ENCODE measurements at regions not wholly inside any gene's neighbourhood (a gene's known extent, or its start where the extent isn't known, plus 50 kb on each side); places are given as distances from the start of the nearest gene placed in this dataset.
A peak's percentile ranks its signal among the peaks of the same experiment; 100 is the strongest.

DNA sequence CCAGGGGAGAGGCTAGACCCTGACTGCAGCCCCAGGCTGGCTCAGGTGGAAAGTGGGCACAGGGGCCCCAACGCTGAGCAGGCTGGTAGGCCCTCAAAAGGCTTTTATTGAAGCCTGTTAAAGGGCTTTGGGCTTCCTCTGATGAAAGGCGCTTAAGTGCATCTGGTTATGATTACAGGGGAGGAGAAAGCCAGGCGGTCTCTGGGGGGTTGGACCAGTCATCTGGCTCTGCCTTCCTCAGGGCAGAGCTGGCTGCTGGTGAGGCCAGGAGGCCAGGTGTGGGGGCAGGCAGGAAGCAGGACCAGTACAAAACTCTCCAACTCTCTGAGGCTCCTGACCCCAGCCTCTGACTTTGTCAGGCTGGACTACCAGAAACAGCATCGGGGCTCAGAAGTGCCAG lies 68.8 kb upstream of the BCOR start:
- ChIA-PET POLR2A (no interaction called here), CTCF (no interaction called here)
- peaks cover 15% of the 10 kb centered on the region for H3K4me1 ChIP-seq (ENCODE audit: control insufficient read depth, extremely low read depth, insufficient read depth, low read length)
- TF ChIP-seq EZH2 (IDR thresholded peaks at IDR 0.05; ENCODE audit: borderline replicate concordance, low read depth, low read length, severe bottlenecking) (no peak), FOS (IDR thresholded peaks at IDR 0.05; ENCODE audit: borderline replicate concordance, insufficient read depth, low read length) (no peak), GATA2 (IDR thresholded peaks at IDR 0.05; ENCODE audit: insufficient read depth, insufficient read length, low read depth, low read length) (no peak), JUN (IDR thresholded peaks at IDR 0.05; ENCODE audit: borderline replicate concordance, insufficient read depth, insufficient read length, low read depth) (no peak), POLR2AphosphoS5 (IDR thresholded peaks at IDR 0.05; ENCODE audit: insufficient read depth, low read depth, low read length) (no peak), POLR2A (IDR thresholded peaks at IDR 0.05; ENCODE audit: low read depth, low read length) (no peak), MYC (IDR thresholded peaks at IDR 0.05; ENCODE audit: low read depth, low read length) (no peak)
- TF ChIP-seq, protein P1, sequence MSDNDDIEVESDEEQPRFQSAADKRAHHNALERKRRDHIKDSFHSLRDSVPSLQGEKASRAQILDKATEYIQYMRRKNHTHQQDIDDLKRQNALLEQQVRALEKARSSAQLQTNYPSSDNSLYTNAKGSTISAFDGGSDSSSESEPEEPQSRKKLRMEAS (IDR thresholded peaks at IDR 0.05; ENCODE audit: insufficient read depth, insufficient read length): no peak
- TF ChIP-seq, protein P2, sequence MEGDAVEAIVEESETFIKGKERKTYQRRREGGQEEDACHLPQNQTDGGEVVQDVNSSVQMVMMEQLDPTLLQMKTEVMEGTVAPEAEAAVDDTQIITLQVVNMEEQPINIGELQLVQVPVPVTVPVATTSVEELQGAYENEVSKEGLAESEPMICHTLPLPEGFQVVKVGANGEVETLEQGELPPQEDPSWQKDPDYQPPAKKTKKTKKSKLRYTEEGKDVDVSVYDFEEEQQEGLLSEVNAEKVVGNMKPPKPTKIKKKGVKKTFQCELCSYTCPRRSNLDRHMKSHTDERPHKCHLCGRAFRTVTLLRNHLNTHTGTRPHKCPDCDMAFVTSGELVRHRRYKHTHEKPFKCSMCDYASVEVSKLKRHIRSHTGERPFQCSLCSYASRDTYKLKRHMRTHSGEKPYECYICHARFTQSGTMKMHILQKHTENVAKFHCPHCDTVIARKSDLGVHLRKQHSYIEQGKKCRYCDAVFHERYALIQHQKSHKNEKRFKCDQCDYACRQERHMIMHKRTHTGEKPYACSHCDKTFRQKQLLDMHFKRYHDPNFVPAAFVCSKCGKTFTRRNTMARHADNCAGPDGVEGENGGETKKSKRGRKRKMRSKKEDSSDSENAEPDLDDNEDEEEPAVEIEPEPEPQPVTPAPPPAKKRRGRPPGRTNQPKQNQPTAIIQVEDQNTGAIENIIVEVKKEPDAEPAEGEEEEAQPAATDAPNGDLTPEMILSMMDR (IDR thresholded peaks at IDR 0.05; ENCODE audit: extremely low read depth in 1 of 2, insufficient read depth in 1 of 2, low read depth in 1 of 2, low read length in 2 of 2): no peak
- dilution Hi-C loops (cut with MboI; ENCODE audit: extremely low pct_ligation_motif_present, low sequenced_read_pairs) (no loop called here), intact Hi-C loops (cut with micrococcal nuclease) (loop anchor here (5.0 kb wide), 2 partner anchors 259 to 749 kb away; no protein-coding TSS in a partner anchor)
- H4K20me1 ChIP-seq (replicated peaks; ENCODE audit: control insufficient read depth, extremely low read depth, insufficient read depth, low read length): no peaks in the 10 kb centered on the region
- no peak for DNase-seq (ENCODE audit: low read depth, low spot score)
- no peaks in the 10 kb centered on the region for H3K79me2 ChIP-seq (ENCODE audit: control insufficient read depth, insufficient read depth, low read length)
- no peak overlapping the region for H3K4me3 ChIP-seq (replicated peaks in 1 of 3; ENCODE audit: insufficient read depth in 1 of 3, low read depth in 1 of 3, low read length in 3 of 3)
- H3K27ac ChIP-seq (ENCODE audit: insufficient read depth, low read depth, low read length): no peak overlapping the region
- no peaks in the 10 kb centered on the region for H3K36me3 ChIP-seq (ENCODE audit: control insufficient read depth in 2 of 2, extremely low read depth in 1 of 2, insufficient read depth in 2 of 2, low read length in 2 of 2)
- peak; percentile 18 for FAIRE-seq
- BruUV-seq (replicated peaks): no TSS peak
- no peaks in the 10 kb centered on the region for H3K9me1 ChIP-seq (replicated peaks; ENCODE audit: control insufficient read depth, extremely low read depth, insufficient read depth, low read length)
- H3K4me2 ChIP-seq (ENCODE audit: insufficient read depth, low read length): no peak overlapping the region
- no peaks in the 10 kb centered on the region for H3K27me3 ChIP-seq (ENCODE audit: control insufficient read depth in 2 of 2, insufficient read depth in 2 of 2, low read length in 2 of 2)
- no peak overlapping the region for H2AFZ ChIP-seq (ENCODE audit: low read depth, low read length)
- no peak overlapping the region for H3K9ac ChIP-seq (replicated peaks; ENCODE audit: extremely low read depth, insufficient read depth, low read length)
- no peaks in the 10 kb centered on the region for H3K9me3 ChIP-seq (replicated peaks; ENCODE audit: control insufficient read depth, insufficient read depth, low read length)

All from endothelial cell of umbilical vein (primary cell).